Endothelial cell of umbilical vein (primary cell): ENCODE measurements at regions not wholly inside any gene's neighbourhood (a gene's known extent, or its start where the extent isn't known, plus 50 kb on each side); places are given as distances from the start of the nearest gene placed in this dataset.

Source experiments
- BruUV-seq: library from RNA; stranded (reverse); fragments of 400-500 nt; replicated peaks from 2 replicates; lab custom pipeline; 2021; lab: Mats Ljungman, UMichigan
- CTCF ChIA-PET: fragments of 300-600, 350-600 bp; sonication (Branson Sonifier 250); formaldehyde crosslinking; loops from one replicate; lab custom pipeline; 2021; ENCODE audit warnings: antibody characterized with exemption, inconsistent platforms; lab: Charles Lee
- POLR2A ChIA-PET: fragments of 300-600, 350-600 bp; sonication (Branson Sonifier 250); formaldehyde crosslinking; loops from one replicate; lab custom pipeline; 2021; ENCODE audit warnings: antibody characterized with exemption, inconsistent platforms; lab: Charles Lee
- DNase-seq: peaks from one replicate; pipeline ENCODE4 v3.0.0-alpha.2; 2011; ENCODE audit warnings: low read depth, low spot score
- FAIRE-seq: peaks from 2 replicates; lab custom pipeline; 2011; peaks lifted over from hg19 to GRCh38; lab: Jason Lieb, UNC
- H2AFZ ChIP-seq: 2 replicates; pipeline ENCODE4 v1.6.0; 2012; ENCODE audit warnings: low read depth, low read length, control low read depth, inconsistent platforms
- H3K27ac ChIP-seq: 2 replicates; pipeline ENCODE4 v1.5.1; 2011; ENCODE audit warnings: low read depth, mild to moderate bottlenecking, control low read depth, low read length, moderate library complexity; ENCODE audit not compliant: insufficient read depth
- H3K27me3 ChIP-seq, 2 experiments: 2 replicates each; pipeline versions ENCODE4 v1.6.0 to v1.6.1; 2011; ENCODE audit warnings: low read length in 2 of 2, mixed read lengths in 1 of 2; ENCODE audit not compliant: control insufficient read depth in 2 of 2, insufficient read depth in 2 of 2
- H3K36me3 ChIP-seq, 2 experiments: 2 replicates in 1 of 2; 3 replicates in 1 of 2; pipeline ENCODE4 v1.5.1; 2011; ENCODE audit warnings: low read length in 2 of 2, mild to moderate bottlenecking in 1 of 2, moderate library complexity in 1 of 2; ENCODE audit not compliant: control insufficient read depth in 2 of 2, insufficient read depth in 2 of 2; ENCODE audit errors: extremely low read depth in 1 of 2
- H3K4me1 ChIP-seq: 3 replicates; pipeline ENCODE4 v1.5.1; 2011; ENCODE audit warnings: mild to moderate bottlenecking, low read length; ENCODE audit not compliant: control insufficient read depth, insufficient read depth; ENCODE audit errors: extremely low read depth
- H3K4me2 ChIP-seq: 2 replicates; pipeline ENCODE4 v1.6.1; 2011; ENCODE audit warnings: low read length, control low read depth, mixed read lengths; ENCODE audit not compliant: insufficient read depth
- H3K4me3 ChIP-seq, 3 experiments: fragments of 200-600 bp in 1 of 3; sonication (generic), shearing (Covaris generic) in 1 of 3; replicated peaks in 1 of 3; 2 replicates each; pipeline ENCODE4 v1.5.1; 2011 to 2016; ENCODE audit warnings: control low read depth in 3 of 3, low read length in 3 of 3, mild to moderate bottlenecking in 2 of 3, inconsistent platforms in 1 of 3, low read depth in 1 of 3, moderate library complexity in 1 of 3; ENCODE audit not compliant: insufficient read depth in 1 of 3
- H3K79me2 ChIP-seq: 2 replicates; pipeline ENCODE4 v1.6.0; 2012; ENCODE audit warnings: low read length, inconsistent platforms; ENCODE audit not compliant: control insufficient read depth, insufficient read depth
- H3K9ac ChIP-seq: replicated peaks from 2 replicates; pipeline ENCODE3; 2011; ENCODE audit warnings: low read length, control low read depth; ENCODE audit not compliant: insufficient read depth; ENCODE audit errors: extremely low read depth
- H3K9me1 ChIP-seq: replicated peaks from 3 replicates; pipeline ENCODE4 v1.6.0; 2011; ENCODE audit warnings: mild to moderate bottlenecking, low read length; ENCODE audit not compliant: control insufficient read depth, insufficient read depth; ENCODE audit errors: extremely low read depth
- H3K9me3 ChIP-seq: replicated peaks from 2 replicates; pipeline ENCODE4 v1.5.1; 2012; ENCODE audit warnings: low read length, inconsistent platforms; ENCODE audit not compliant: control insufficient read depth, insufficient read depth
- H4K20me1 ChIP-seq: replicated peaks from 2 replicates; pipeline ENCODE3; 2011; ENCODE audit warnings: mild to moderate bottlenecking, low read length; ENCODE audit not compliant: control insufficient read depth, insufficient read depth; ENCODE audit errors: extremely low read depth
- FOS ChIP-seq: IDR thresholded peaks from 2 replicates; pipeline ENCODE4 v1.6.1; 2011; ENCODE audit warnings: mild to moderate bottlenecking, low read length, moderate library complexity, borderline replicate concordance; ENCODE audit not compliant: insufficient read depth
- GATA2 ChIP-seq: IDR thresholded peaks from 2 replicates; pipeline ENCODE4 v1.7.0; 2011; ENCODE audit warnings: low read depth, mild to moderate bottlenecking, moderate library complexity, mixed read lengths, low read length; ENCODE audit not compliant: insufficient read length, insufficient read depth
- JUN ChIP-seq: IDR thresholded peaks from 2 replicates; pipeline ENCODE4 v1.6.1; 2011; ENCODE audit warnings: borderline replicate concordance, low read depth; ENCODE audit not compliant: insufficient read length, insufficient read depth
- POLR2AphosphoS5 ChIP-seq: IDR thresholded peaks from 2 replicates; pipeline ENCODE4 v1.6.1; 2012; ENCODE audit warnings: low read depth, mild to moderate bottlenecking, control low read depth, low read length, moderate library complexity; ENCODE audit not compliant: insufficient read depth
- dilution Hi-C: fragments of 300-500 bp; cut with MboI; formaldehyde crosslinking; loops from one replicate; pipeline ENCODE4 v1.15.0; 2019; ENCODE audit warnings: low sequenced_read_pairs; ENCODE audit not compliant: extremely low pct_ligation_motif_present
- intact Hi-C: fragments of 100-400 bp; cut with micrococcal nuclease; formaldehyde crosslinking; loops from one replicate; pipeline ENCODE4 v1.10.0; 2022

DNA sequence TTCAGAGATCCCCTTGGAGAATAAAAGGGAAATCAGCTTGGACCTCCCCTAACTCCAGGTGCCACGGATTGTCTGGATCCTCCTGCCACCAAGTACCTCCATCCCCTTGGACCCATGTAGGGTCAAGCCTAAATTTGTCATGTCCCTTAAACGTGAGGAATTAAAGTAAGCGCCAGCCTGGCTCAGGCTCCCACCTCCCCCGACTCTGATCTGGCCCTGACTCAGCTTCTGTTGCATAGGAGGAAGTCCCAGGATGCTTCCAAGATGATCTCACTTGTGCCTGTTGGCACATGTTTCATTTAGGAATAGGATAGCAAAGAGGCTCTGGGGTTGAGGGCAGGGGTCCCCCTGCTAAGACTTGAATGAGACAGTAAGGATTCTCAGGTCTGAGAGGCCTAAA lies 231.9 kb upstream of the JUN start:
- no peaks in the 10 kb centered on the region for H3K36me3 ChIP-seq
- H3K9ac ChIP-seq, result no peak overlapping the region
- intact Hi-C loops (loop anchor here (5.0 kb wide), 1 partner anchor 282 kb away; the partner anchor contains the start of gene FGGY), dilution Hi-C loops (no loop called here)
- peak; percentile 81 for FAIRE-seq
- no peaks in the 10 kb centered on the region for H3K27me3 ChIP-seq
- peak overlapping the region; percentile 25 for H3K27ac ChIP-seq
- peak; percentile 38 for TF ChIP-seq POLR2AphosphoS5
- TF ChIP-seq GATA2, result no peak
- peak; percentile 2 for TF ChIP-seq JUN
- peak; percentile 67 for TF ChIP-seq FOS
- H3K9me1 ChIP-seq, result no peaks in the 10 kb centered on the region
- POLR2A ChIA-PET, result no interaction called here
- no peaks in the 10 kb centered on the region for H3K9me3 ChIP-seq
- CTCF ChIA-PET, result interaction anchor here (0.8 to 1.4 kb wide), 2 partner anchors 14 to 132 kb away, joined by 3 read pairs; no protein-coding TSS in a partner anchor
- no TSS peak for BruUV-seq
- H3K4me2 ChIP-seq, result no peak overlapping the region
- peak overlapping the region; percentile 75 for H2AFZ ChIP-seq
- no peaks in the 10 kb centered on the region for H4K20me1 ChIP-seq
- no peak overlapping the region for H3K4me3 ChIP-seq
- no peaks in the 10 kb centered on the region for H3K79me2 ChIP-seq
- peaks cover 32% of the 10 kb centered on the region for H3K4me1 ChIP-seq
- peak; percentile 50 for DNase-seq

DNA sequence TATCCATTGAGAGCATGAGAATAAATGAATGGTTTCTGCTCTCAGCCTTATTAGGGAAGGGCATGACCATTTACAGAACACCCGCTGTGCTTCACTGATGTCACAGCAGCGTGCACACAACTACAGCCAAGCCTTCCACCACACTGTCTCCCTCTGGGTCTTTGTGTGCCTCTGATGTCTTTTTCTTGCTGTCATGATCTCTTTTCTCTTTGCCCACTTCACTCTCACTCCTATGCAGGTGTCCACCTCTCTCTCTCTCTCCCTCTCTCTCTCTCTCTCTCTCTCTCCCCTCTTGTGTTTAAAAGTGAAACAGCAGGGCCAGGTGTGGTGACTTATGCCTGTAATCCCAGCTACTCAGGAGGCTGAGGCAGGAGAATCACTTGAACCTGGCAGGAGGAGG lies 232.5 kb upstream of the JUN start:
- Histone ChIP-seq H3K4me3 (no peak overlapping the region), H4K20me1 (no peaks in the 10 kb centered on the region), H2AFZ (no peak overlapping the region), H3K36me3 (no peaks in the 10 kb centered on the region), H3K9ac (no peak overlapping the region), H3K9me1 (no peaks in the 10 kb centered on the region), H3K79me2 (no peaks in the 10 kb centered on the region), H3K27me3 (no peaks in the 10 kb centered on the region), H3K4me2 (no peak overlapping the region), H3K9me3 (no peaks in the 10 kb centered on the region), H3K4me1 (peaks cover 33% of the 10 kb centered on the region), H3K27ac (no peak overlapping the region)
- intact Hi-C loops (loop anchor here (5.0 kb wide), 1 partner anchor 281 kb away; the partner anchor contains the start of gene FGGY), dilution Hi-C loops (no loop called here)
- no peak for TF ChIP-seq GATA2
- TF ChIP-seq POLR2AphosphoS5, result no peak
- no TSS peak for BruUV-seq
- POLR2A ChIA-PET, result interaction anchor here (0.6 kb wide), 1 partner anchor 93 kb away, joined by 3 read pairs; no protein-coding TSS in a partner anchor
- DNase-seq (no peak), FAIRE-seq (no peak)
- CTCF ChIA-PET, result interaction anchor here (0.9 to 1.4 kb wide), 3 partner anchors 55 to 133 kb away, joined by 3 read pairs; no protein-coding TSS in a partner anchor
